GM12878 (cell line): ENCODE measurements at regions not wholly inside any gene's neighbourhood (a gene's known extent, or its start where the extent isn't known, plus 50 kb on each side); places are given as distances from the start of the nearest gene placed in this dataset.

Experiments used
- ATAC-seq: fragments of 200-7000 bp; cut with Tn5 transposase; 3 replicates; pipeline ENCODE4 v1.9.1; 2020; ENCODE audit warnings: mild to moderate bottlenecking, moderate library complexity
- BruUV-seq: library from RNA; stranded (reverse); fragments of 400-500 nt; replicated peaks from 2 replicates; lab custom pipeline; 2021; lab: Mats Ljungman, UMichigan
- CTCF ChIA-PET: fragments of 300-600 bp; sonication (Branson Sonifier 250); formaldehyde crosslinking; extraction: SDS; loops from one replicate; lab custom pipeline; 2021; ENCODE audit warnings: inconsistent platforms; lab: Yijun Ruan, JAX
- POLR2A ChIA-PET: fragments of 350-600 bp; formaldehyde crosslinking; extraction: SDS; loops from one replicate; lab custom pipeline; 2021; ENCODE audit warnings: inconsistent platforms; lab: Charles Lee
- RAD21 ChIA-PET: fragments of 300-600 bp; sonication (Branson Sonifier 250); formaldehyde crosslinking; loops from one replicate; lab custom pipeline; 2023; ENCODE audit warnings: antibody characterized with exemption; ENCODE audit not compliant: unreplicated experiment; lab: Charles Lee
- SMC1A ChIA-PET: fragments of 300-600 bp; sonication (Branson Sonifier 250); formaldehyde crosslinking; loops from one replicate; lab custom pipeline; 2023; ENCODE audit not compliant: unreplicated experiment, uncharacterized antibody; lab: Charles Lee
- DNase-seq: peaks from one replicate; pipeline ENCODE4 v3.0.0-alpha.2; 2011; ENCODE audit warnings: low read depth, low spot score
- FAIRE-seq: peaks from 3 replicates; lab custom pipeline; 2011; peaks lifted over from hg19 to GRCh38; lab: Jason Lieb, UNC
- H2AFZ ChIP-seq: 2 replicates; pipeline ENCODE4 v1.6.0; 2011; ENCODE audit warnings: low read depth, low read length, control low read depth; ENCODE audit not compliant: control insufficient read depth
- H3K27ac ChIP-seq: 2 replicates; pipeline ENCODE4 v1.5.1; 2011; ENCODE audit warnings: control low read depth; ENCODE audit not compliant: control insufficient read depth, insufficient read depth
- H3K27me3 ChIP-seq, 2 experiments: replicated peaks in 1 of 2; 2 replicates each; pipeline versions ENCODE4 v1.6.0 to v1.6.1; 2011; ENCODE audit warnings: low read length in 1 of 2; ENCODE audit not compliant: control insufficient read depth in 2 of 2, insufficient read depth in 2 of 2
- H3K36me3 ChIP-seq, 2 experiments: 2 replicates each; pipeline ENCODE4 v1.5.1; 2011; ENCODE audit warnings: low read length in 1 of 2; ENCODE audit not compliant: control insufficient read depth in 2 of 2, insufficient read depth in 2 of 2
- H3K4me1 ChIP-seq: 2 replicates; pipeline ENCODE4 v1.6.1; 2011; ENCODE audit warnings: mild to moderate bottlenecking, low read length, moderate library complexity, mixed read lengths; ENCODE audit not compliant: control insufficient read depth, insufficient read depth
- H3K4me2 ChIP-seq: 2 replicates; pipeline ENCODE4 v1.6.0; 2011; ENCODE audit warnings: control low read depth; ENCODE audit not compliant: control insufficient read depth, insufficient read depth
- H3K4me3 ChIP-seq: fragments of 200-600 bp; sonication (generic); 2 replicates; pipeline ENCODE4 v1.5.1; 2016
- H3K79me2 ChIP-seq: 2 replicates; pipeline ENCODE4 v1.6.0; 2011; ENCODE audit warnings: low read length; ENCODE audit not compliant: control insufficient read depth, insufficient read depth
- H3K9ac ChIP-seq: 2 replicates; pipeline ENCODE4 v1.8.0; 2011; ENCODE audit warnings: low read length, control low read depth, mixed read lengths; ENCODE audit not compliant: control insufficient read depth, insufficient read depth
- H3K9me3 ChIP-seq: replicated peaks from 3 replicates; pipeline ENCODE4 v1.5.1; 2011; ENCODE audit warnings: mild to moderate bottlenecking, low read length; ENCODE audit not compliant: control insufficient read depth, insufficient read depth
- H4K20me1 ChIP-seq: 2 replicates; pipeline ENCODE4 v1.6.0; 2011; ENCODE audit not compliant: control insufficient read depth, insufficient read depth
- CHD4 ChIP-seq: fragments of 200-600 bp; sonication (generic); IDR thresholded peaks from 2 replicates; pipeline ENCODE4 v1.6.1; 2016; ENCODE audit warnings: mild to moderate bottlenecking
- CREB1 ChIP-seq: IDR thresholded peaks from 2 replicates; pipeline ENCODE4 v1.6.1; 2012; ENCODE audit warnings: low read depth, mild to moderate bottlenecking, inconsistent platforms
- GATAD2B ChIP-seq: fragments of 450-650 bp; conservative IDR thresholded peaks from 2 replicates; pipeline ENCODE4 v1.6.1; 2017; ENCODE audit warnings: low read depth, mild to moderate bottlenecking, moderate library complexity
- MLLT1 ChIP-seq: fragments of 450-650 bp; IDR thresholded peaks from 2 replicates; pipeline ENCODE4 v1.6.1; 2016; ENCODE audit warnings: mild to moderate bottlenecking
- NRF1 ChIP-seq: conservative IDR thresholded peaks from 2 replicates; pipeline ENCODE4 v1.6.1; 2011; ENCODE audit warnings: mild to moderate bottlenecking, low read depth, low read length, improper control_type of control experiment
- SREBF1 ChIP-seq: IDR thresholded peaks from 2 replicates; pipeline ENCODE4 v1.6.1; 2012; ENCODE audit warnings: mild to moderate bottlenecking, low read length
- STAT1 ChIP-seq: fragments of 450-650 bp; conservative IDR thresholded peaks from 2 replicates; pipeline ENCODE4 v1.6.1; 2014; ENCODE audit warnings: antibody characterized with exemption, mild to moderate bottlenecking
- TBL1XR1 ChIP-seq: IDR thresholded peaks from 2 replicates; pipeline ENCODE4 v1.6.1; 2012; ENCODE audit warnings: low read depth, low read length, improper control_type of control experiment
- ZBTB40 ChIP-seq: fragments of 450-650 bp; IDR thresholded peaks from 2 replicates; pipeline ENCODE4 v1.6.1; 2016; ENCODE audit warnings: mild to moderate bottlenecking, moderate library complexity, borderline replicate concordance
- WGBS: methylation state at CpG from one replicate; pipeline ENCODE4 v1.1.6; 2016; ENCODE audit warnings: low lambda C conversion rate; ENCODE audit not compliant: insufficient replicate concordance, insufficient coverage; ENCODE audit errors: missing lambda C conversion rate; 5-methylcytosine and 5-hydroxymethylcytosine counted together
- in situ Hi-C: fragments of 300-500 bp; cut with MboI; formaldehyde crosslinking; loops from 9 replicates; pipeline ENCODE4 v1.14.3; 2018; ENCODE audit warnings: mixed read lengths
- intact Hi-C: fragments of 100-400 bp; cut with micrococcal nuclease; formaldehyde crosslinking; loops from one replicate; pipeline ENCODE4 v1.14.2; 2022; ENCODE audit not compliant: unreplicated experiment
- TF ChIP-seq, protein P1 (sequence below): fragments of 450-650 bp; IDR thresholded peaks from 2 replicates; pipeline ENCODE4 v1.6.1; 2014; ENCODE audit warnings: mild to moderate bottlenecking
- TF ChIP-seq, protein P2 (sequence below): fragments of 450-650 bp; IDR thresholded peaks from 2 replicates; pipeline ENCODE4 v1.6.1; 2018; ENCODE audit warnings: borderline replicate concordance, mild to moderate bottlenecking; ENCODE audit not compliant: partially characterized antibody
- TF ChIP-seq, protein P3 (sequence below): IDR thresholded peaks from 2 replicates; pipeline ENCODE4 v1.6.1; 2012; ENCODE audit warnings: low read depth, low read length, improper control_type of control experiment
- TF ChIP-seq, protein P4 (sequence below): fragments of 450-650 bp; IDR thresholded peaks from 2 replicates; pipeline ENCODE4 v1.6.1; 2017; ENCODE audit warnings: borderline replicate concordance

DNA sequence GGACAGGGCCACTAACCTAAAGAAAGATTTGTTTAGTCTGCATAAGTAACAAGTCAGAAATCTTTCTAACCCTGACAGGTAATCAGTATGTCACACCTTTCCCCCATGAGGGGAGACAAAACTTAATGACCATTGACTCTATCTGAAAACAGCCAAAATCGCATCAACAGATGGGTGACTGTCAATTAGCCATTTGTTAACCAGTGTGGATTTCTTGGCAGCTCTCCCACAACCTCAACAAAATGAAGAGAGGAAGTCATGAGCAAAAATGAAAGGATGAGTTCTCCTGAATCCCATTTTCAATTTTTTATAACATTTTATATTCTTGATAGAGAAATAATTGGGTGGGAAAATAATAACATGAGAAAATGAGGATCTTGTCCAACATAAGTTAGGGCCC is 84.6 kb upstream of the SNX2 start:
- intact Hi-C loops (no loop called here), in situ Hi-C loops (no loop called here)
- SMC1A ChIA-PET, result interaction anchor here (0.6 kb wide), 1 partner anchor 79 kb away, joined by 3 read pairs; no protein-coding TSS in a partner anchor
- no peaks in the 10 kb centered on the region; the same call in 2 of the 3 replicates for H3K9me3 ChIP-seq
- H3K27me3 ChIP-seq, result no peaks in the 10 kb centered on the region
- H3K4me3 ChIP-seq, result no peak overlapping the region
- H3K79me2 ChIP-seq, result no peaks in the 10 kb centered on the region
- no peak overlapping the region for H3K9ac ChIP-seq
- no peak overlapping the region for H3K27ac ChIP-seq
- H2AFZ ChIP-seq, result no peak overlapping the region
- RAD21 ChIA-PET, result no interaction called here
- no peak overlapping the region for H3K4me2 ChIP-seq
- no peaks in the 10 kb centered on the region for H3K36me3 ChIP-seq
- 32% methylated on average over 1 of the region's 1 CpG for WGBS
- FAIRE-seq (no peak), DNase-seq (no peak), ATAC-seq (no peak)
- H4K20me1 ChIP-seq, result no peaks in the 10 kb centered on the region
- POLR2A ChIA-PET, result interaction anchor here (0.8 kb wide), 1 partner anchor 9 kb away, joined by 3 read pairs; no protein-coding TSS in a partner anchor
- CTCF ChIA-PET, result no interaction called here
- no peaks in the 10 kb centered on the region for H3K4me1 ChIP-seq
- no peak for TF ChIP-seq TBL1XR1
- no peak for TF ChIP-seq GATAD2B
- no peak for TF ChIP-seq NRF1
- no peak for TF ChIP-seq MLLT1
- TF ChIP-seq, protein P1, sequence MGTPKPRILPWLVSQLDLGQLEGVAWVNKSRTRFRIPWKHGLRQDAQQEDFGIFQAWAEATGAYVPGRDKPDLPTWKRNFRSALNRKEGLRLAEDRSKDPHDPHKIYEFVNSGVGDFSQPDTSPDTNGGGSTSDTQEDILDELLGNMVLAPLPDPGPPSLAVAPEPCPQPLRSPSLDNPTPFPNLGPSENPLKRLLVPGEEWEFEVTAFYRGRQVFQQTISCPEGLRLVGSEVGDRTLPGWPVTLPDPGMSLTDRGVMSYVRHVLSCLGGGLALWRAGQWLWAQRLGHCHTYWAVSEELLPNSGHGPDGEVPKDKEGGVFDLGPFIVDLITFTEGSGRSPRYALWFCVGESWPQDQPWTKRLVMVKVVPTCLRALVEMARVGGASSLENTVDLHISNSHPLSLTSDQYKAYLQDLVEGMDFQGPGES, result no peak
- TF ChIP-seq, protein P2, sequence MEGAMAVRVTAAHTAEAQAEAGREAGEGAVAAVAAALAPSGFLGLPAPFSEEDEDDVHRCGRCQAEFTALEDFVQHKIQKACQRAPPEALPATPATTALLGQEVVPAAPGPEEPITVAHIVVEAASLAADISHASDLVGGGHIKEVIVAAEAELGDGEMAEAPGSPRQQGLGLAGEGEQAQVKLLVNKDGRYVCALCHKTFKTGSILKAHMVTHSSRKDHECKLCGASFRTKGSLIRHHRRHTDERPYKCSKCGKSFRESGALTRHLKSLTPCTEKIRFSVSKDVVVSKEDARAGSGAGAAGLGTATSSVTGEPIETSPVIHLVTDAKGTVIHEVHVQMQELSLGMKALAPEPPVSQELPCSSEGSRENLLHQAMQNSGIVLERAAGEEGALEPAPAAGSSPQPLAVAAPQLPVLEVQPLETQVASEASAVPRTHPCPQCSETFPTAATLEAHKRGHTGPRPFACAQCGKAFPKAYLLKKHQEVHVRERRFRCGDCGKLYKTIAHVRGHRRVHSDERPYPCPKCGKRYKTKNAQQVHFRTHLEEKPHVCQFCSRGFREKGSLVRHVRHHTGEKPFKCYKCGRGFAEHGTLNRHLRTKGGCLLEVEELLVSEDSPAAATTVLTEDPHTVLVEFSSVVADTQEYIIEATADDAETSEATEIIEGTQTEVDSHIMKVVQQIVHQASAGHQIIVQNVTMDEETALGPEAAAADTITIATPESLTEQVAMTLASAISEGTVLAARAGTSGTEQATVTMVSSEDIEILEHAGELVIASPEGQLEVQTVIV, result no peak
- TF ChIP-seq CREB1, result no peak
- TF ChIP-seq, protein P3, sequence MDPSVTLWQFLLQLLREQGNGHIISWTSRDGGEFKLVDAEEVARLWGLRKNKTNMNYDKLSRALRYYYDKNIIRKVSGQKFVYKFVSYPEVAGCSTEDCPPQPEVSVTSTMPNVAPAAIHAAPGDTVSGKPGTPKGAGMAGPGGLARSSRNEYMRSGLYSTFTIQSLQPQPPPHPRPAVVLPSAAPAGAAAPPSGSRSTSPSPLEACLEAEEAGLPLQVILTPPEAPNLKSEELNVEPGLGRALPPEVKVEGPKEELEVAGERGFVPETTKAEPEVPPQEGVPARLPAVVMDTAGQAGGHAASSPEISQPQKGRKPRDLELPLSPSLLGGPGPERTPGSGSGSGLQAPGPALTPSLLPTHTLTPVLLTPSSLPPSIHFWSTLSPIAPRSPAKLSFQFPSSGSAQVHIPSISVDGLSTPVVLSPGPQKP, result no peak
- no peak for TF ChIP-seq ZBTB40
- TF ChIP-seq, protein P4, sequence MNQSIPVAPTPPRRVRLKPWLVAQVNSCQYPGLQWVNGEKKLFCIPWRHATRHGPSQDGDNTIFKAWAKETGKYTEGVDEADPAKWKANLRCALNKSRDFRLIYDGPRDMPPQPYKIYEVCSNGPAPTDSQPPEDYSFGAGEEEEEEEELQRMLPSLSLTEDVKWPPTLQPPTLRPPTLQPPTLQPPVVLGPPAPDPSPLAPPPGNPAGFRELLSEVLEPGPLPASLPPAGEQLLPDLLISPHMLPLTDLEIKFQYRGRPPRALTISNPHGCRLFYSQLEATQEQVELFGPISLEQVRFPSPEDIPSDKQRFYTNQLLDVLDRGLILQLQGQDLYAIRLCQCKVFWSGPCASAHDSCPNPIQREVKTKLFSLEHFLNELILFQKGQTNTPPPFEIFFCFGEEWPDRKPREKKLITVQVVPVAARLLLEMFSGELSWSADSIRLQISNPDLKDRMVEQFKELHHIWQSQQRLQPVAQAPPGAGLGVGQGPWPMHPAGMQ, result no peak
- no peak for TF ChIP-seq STAT1
- no peak for TF ChIP-seq SREBF1
- TF ChIP-seq CHD4, result no peak
- BruUV-seq, result no TSS peak
